22Rv1 (cell line): ENCODE measurements at regions not wholly inside any gene's neighbourhood (a gene's known extent, or its start where the extent isn't known, plus 50 kb on each side); places are given as distances from the start of the nearest gene placed in this dataset.
"Not testable (repeated sequence)": the region's sequence is repeated elsewhere in the genome, so short reads cannot be mapped to it uniquely, and the experiment has no call there.

Experiments used
- ZFX ChIP-seq: fragments of 450-650 bp; IDR thresholded peaks from 2 replicates; pipeline ENCODE4 v1.6.1; 2017; ENCODE audit warnings: antibody characterized with exemption, borderline replicate concordance
- TF ChIP-seq, protein P1 (sequence below): fragments of 450-650 bp; IDR thresholded peaks from 2 replicates; pipeline ENCODE4 v1.5.1; 2017; ENCODE audit warnings: mild to moderate bottlenecking

GRCh38 chr7:115789473-115789872 lies 241.1 kb downstream of the TFEC start:
- TF ChIP-seq, protein P1, sequence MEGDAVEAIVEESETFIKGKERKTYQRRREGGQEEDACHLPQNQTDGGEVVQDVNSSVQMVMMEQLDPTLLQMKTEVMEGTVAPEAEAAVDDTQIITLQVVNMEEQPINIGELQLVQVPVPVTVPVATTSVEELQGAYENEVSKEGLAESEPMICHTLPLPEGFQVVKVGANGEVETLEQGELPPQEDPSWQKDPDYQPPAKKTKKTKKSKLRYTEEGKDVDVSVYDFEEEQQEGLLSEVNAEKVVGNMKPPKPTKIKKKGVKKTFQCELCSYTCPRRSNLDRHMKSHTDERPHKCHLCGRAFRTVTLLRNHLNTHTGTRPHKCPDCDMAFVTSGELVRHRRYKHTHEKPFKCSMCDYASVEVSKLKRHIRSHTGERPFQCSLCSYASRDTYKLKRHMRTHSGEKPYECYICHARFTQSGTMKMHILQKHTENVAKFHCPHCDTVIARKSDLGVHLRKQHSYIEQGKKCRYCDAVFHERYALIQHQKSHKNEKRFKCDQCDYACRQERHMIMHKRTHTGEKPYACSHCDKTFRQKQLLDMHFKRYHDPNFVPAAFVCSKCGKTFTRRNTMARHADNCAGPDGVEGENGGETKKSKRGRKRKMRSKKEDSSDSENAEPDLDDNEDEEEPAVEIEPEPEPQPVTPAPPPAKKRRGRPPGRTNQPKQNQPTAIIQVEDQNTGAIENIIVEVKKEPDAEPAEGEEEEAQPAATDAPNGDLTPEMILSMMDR = not testable (repeated sequence)
- TF ChIP-seq ZFX = not testable (repeated sequence)
